Trophoblast cell (in vitro differentiated cells and primary cell): ENCODE measurements at regions not wholly inside any gene's neighbourhood (a gene's known extent, or its start where the extent isn't known, plus 50 kb on each side); places are given as distances from the start of the nearest gene placed in this dataset.

Source experiments
- DNase-seq, 2 donors: peaks; one replicate each; pipeline ENCODE4 v3.0.0-alpha.2; 2016
- H2AFZ ChIP-seq: 2 replicates; pipeline ENCODE4 v1.6.1; 2013; ENCODE audit warnings: low read length, moderate library complexity, mild to moderate bottlenecking; ENCODE audit not compliant: insufficient read depth, poor library complexity
- H2AK5ac ChIP-seq: 2 replicates; pipeline ENCODE4 v1.6.1; 2013; ENCODE audit warnings: mild to moderate bottlenecking, low read length
- H2BK120ac ChIP-seq: 2 replicates; pipeline ENCODE4 v1.6.1; 2013; ENCODE audit warnings: low read length, mild to moderate bottlenecking, moderate library complexity; ENCODE audit not compliant: insufficient read depth, poor library complexity
- H2BK12ac ChIP-seq: 2 replicates; pipeline ENCODE4 v1.6.1; 2013; ENCODE audit warnings: mild to moderate bottlenecking, low read length, moderate library complexity
- H2BK5ac ChIP-seq: 2 replicates; pipeline ENCODE4 v1.6.1; 2013; ENCODE audit warnings: low read length, low read depth, moderate library complexity, mild to moderate bottlenecking; ENCODE audit not compliant: poor library complexity
- H3K14ac ChIP-seq: 2 replicates; pipeline ENCODE4 v1.6.1; 2013; ENCODE audit warnings: mild to moderate bottlenecking, low read length
- H3K18ac ChIP-seq: 2 replicates; pipeline ENCODE4 v1.6.1; 2013; ENCODE audit warnings: mild to moderate bottlenecking, low read length
- H3K23ac ChIP-seq: 2 replicates; pipeline ENCODE4 v1.6.1; 2013; ENCODE audit warnings: low read length
- H3K27ac ChIP-seq: 2 replicates; pipeline ENCODE4 v1.5.1; 2013; ENCODE audit warnings: low read depth, mild to moderate bottlenecking, inconsistent platforms, low read length, moderate library complexity
- H3K27me3 ChIP-seq: 2 replicates; pipeline ENCODE4 v1.6.1; 2013; ENCODE audit warnings: inconsistent platforms, mild to moderate bottlenecking, low read length, moderate library complexity; ENCODE audit not compliant: insufficient read depth
- H3K36me3 ChIP-seq, 2 experiments: 1 replicate in 1 of 2; 2 replicates in 1 of 2; pipeline ENCODE4 v1.6.1; 2013; ENCODE audit warnings: low read length in 2 of 2, mild to moderate bottlenecking in 2 of 2, moderate library complexity in 1 of 2; ENCODE audit not compliant: insufficient read depth in 2 of 2, control insufficient read depth in 1 of 2
- H3K4ac ChIP-seq: 2 replicates; pipeline ENCODE4 v1.6.1; 2013; ENCODE audit warnings: low read depth, mild to moderate bottlenecking, low read length, moderate library complexity
- H3K4me1 ChIP-seq, 2 experiments: 1 replicate in 1 of 2; 2 replicates in 1 of 2; pipeline ENCODE4 v1.6.1; 2013; ENCODE audit warnings: low read length in 2 of 2, mild to moderate bottlenecking in 2 of 2, moderate library complexity in 1 of 2; ENCODE audit not compliant: insufficient read depth in 2 of 2, control insufficient read depth in 1 of 2
- H3K4me2 ChIP-seq: 2 replicates; pipeline ENCODE4 v1.6.1; 2013; ENCODE audit warnings: inconsistent platforms, mild to moderate bottlenecking, low read length, moderate library complexity
- H3K4me3 ChIP-seq: 2 replicates; pipeline ENCODE4 v1.5.1; 2013; ENCODE audit warnings: mild to moderate bottlenecking, low read depth, low read length, inconsistent platforms
- H3K79me1 ChIP-seq: one replicate; pipeline ENCODE4 v1.6.1; 2013; ENCODE audit warnings: low read length
- H3K79me2 ChIP-seq: 2 replicates; pipeline ENCODE4 v1.6.1; 2013; ENCODE audit warnings: low read length, mild to moderate bottlenecking; ENCODE audit not compliant: control insufficient read depth, insufficient read depth, poor library complexity
- H3K9ac ChIP-seq: 2 replicates; pipeline ENCODE4 v1.6.1; 2013; ENCODE audit warnings: mild to moderate bottlenecking, low read length
- H3K9me3 ChIP-seq: 2 replicates; pipeline ENCODE4 v1.6.1; 2013; ENCODE audit warnings: low read depth, mild to moderate bottlenecking, control low read depth, inconsistent platforms, low read length; ENCODE audit not compliant: insufficient read depth
- H4K12ac ChIP-seq: 2 replicates; pipeline ENCODE4 v1.6.1; 2013; ENCODE audit warnings: low read depth, mild to moderate bottlenecking, low read length, moderate library complexity
- H4K8ac ChIP-seq: 2 replicates; pipeline ENCODE4 v1.6.1; 2013; ENCODE audit warnings: low read depth, mild to moderate bottlenecking, low read length, moderate library complexity
- H4K91ac ChIP-seq: one replicate; pipeline ENCODE4 v1.6.1; 2013; ENCODE audit warnings: low read depth, mild to moderate bottlenecking, low read length, moderate library complexity
- WGBS: extraction: QIAGEN DNeasy Blood & Tissue Kit; methylation state at CpG from one replicate; pipeline ENCODE4 v1.1.7; 2013; ENCODE audit warnings: missing lambda C conversion rate; ENCODE audit not compliant: insufficient read length, insufficient coverage; ENCODE audit errors: extremely low coverage; 5-methylcytosine and 5-hydroxymethylcytosine counted together

- Histone ChIP-seq H3K27me3 (no peaks in the 10 kb centered on the region), H3K4me3 (no peak overlapping the region)
These were observed 158.2 kb upstream of the MCHR2 start for GRCh38 chr6:100152201-100152600.

GRCh38 chr6:100144991-100145390, 151.0 kb upstream of the MCHR2 start:
- no peak overlapping the region for H3K27ac ChIP-seq
- H3K79me2 ChIP-seq: no peaks in the 10 kb centered on the region
- no peak overlapping the region for H3K4me2 ChIP-seq
- WGBS: 100% methylated on average over 1 of the region's 2 CpGs
- H3K18ac ChIP-seq: no peak overlapping the region
- no peaks in the 10 kb centered on the region for H3K36me3 ChIP-seq
- no peak overlapping the region for H2BK5ac ChIP-seq
- no peak for DNase-seq
- H3K9me3 ChIP-seq: no peaks in the 10 kb centered on the region
- no peak overlapping the region for H4K91ac ChIP-seq
- H2BK12ac ChIP-seq: no peak overlapping the region
- no peak overlapping the region for H3K4ac ChIP-seq
- H4K12ac ChIP-seq: no peak overlapping the region
- H4K8ac ChIP-seq: no peak overlapping the region
- H3K9ac ChIP-seq: no peak overlapping the region
- no peak overlapping the region for H2AFZ ChIP-seq
- no peaks in the 10 kb centered on the region for H3K4me1 ChIP-seq
- H3K23ac ChIP-seq: no peak overlapping the region
- H2BK120ac ChIP-seq: no peak overlapping the region
- no peaks in the 10 kb centered on the region for H3K27me3 ChIP-seq
- no peak overlapping the region for H3K4me3 ChIP-seq
- no peak overlapping the region for H3K14ac ChIP-seq
- H2AK5ac ChIP-seq: no peak overlapping the region
- H3K79me1 ChIP-seq: no peaks in the 10 kb centered on the region

More at GRCh38 chr6:100152201-100152600, 158.2 kb upstream of the MCHR2 start:
- no peak overlapping the region for H3K27ac ChIP-seq
- no peaks in the 10 kb centered on the region for H3K36me3 ChIP-seq
- H3K9ac ChIP-seq: no peak overlapping the region
- no peak overlapping the region for H2BK120ac ChIP-seq
- WGBS: no CpG with 5 or more reads among the region's 1 CpG
- H3K4me2 ChIP-seq: no peak overlapping the region
- H4K91ac ChIP-seq: no peak overlapping the region
- DNase-seq: no peak
- H3K4ac ChIP-seq: no peak overlapping the region
- H2BK5ac ChIP-seq: no peak overlapping the region
- no peak overlapping the region for H2BK12ac ChIP-seq
- H3K18ac ChIP-seq: no peak overlapping the region
- no peaks in the 10 kb centered on the region for H3K79me1 ChIP-seq
- H4K12ac ChIP-seq: no peak overlapping the region
- no peak overlapping the region for H2AK5ac ChIP-seq
- H4K8ac ChIP-seq: no peak overlapping the region
- H3K4me1 ChIP-seq: no peaks in the 10 kb centered on the region
- no peak overlapping the region for H3K23ac ChIP-seq
- H3K9me3 ChIP-seq: no peaks in the 10 kb centered on the region
- H3K14ac ChIP-seq: no peak overlapping the region
- H3K79me2 ChIP-seq: no peaks in the 10 kb centered on the region
- H2AFZ ChIP-seq: no peak overlapping the region

- no CpG with 5 or more reads among the region's 4 CpGs for WGBS
These were observed 144.5 kb upstream of the MCHR2 start for GRCh38 chr6:100138346-100139022.

GRCh38 chr6:100137759-100138158, 143.7 kb upstream of the MCHR2 start:
- H3K23ac ChIP-seq: no peak overlapping the region
- H2BK12ac ChIP-seq: no peak overlapping the region
- H3K4me2 ChIP-seq: no peak overlapping the region
- no peak overlapping the region for H4K12ac ChIP-seq
- no peak overlapping the region for H2AK5ac ChIP-seq
- DNase-seq: no peak
- no peak overlapping the region for H3K4me3 ChIP-seq
- no peak overlapping the region for H4K8ac ChIP-seq
- WGBS: no CpG with 5 or more reads among the region's 2 CpGs
- H3K9me3 ChIP-seq: no peaks in the 10 kb centered on the region
- H3K27ac ChIP-seq: no peak overlapping the region
- no peak overlapping the region for H3K18ac ChIP-seq
- no peak overlapping the region for H2AFZ ChIP-seq
- H3K9ac ChIP-seq: no peak overlapping the region
- no peak overlapping the region for H3K14ac ChIP-seq
- no peaks in the 10 kb centered on the region for H3K4me1 ChIP-seq
- no peaks in the 10 kb centered on the region for H3K79me1 ChIP-seq
- no peak overlapping the region for H2BK120ac ChIP-seq
- no peak overlapping the region for H3K4ac ChIP-seq
- H4K91ac ChIP-seq: no peak overlapping the region
- no peaks in the 10 kb centered on the region for H3K79me2 ChIP-seq
- no peaks in the 10 kb centered on the region for H3K36me3 ChIP-seq
- H3K27me3 ChIP-seq: no peaks in the 10 kb centered on the region
- no peak overlapping the region for H2BK5ac ChIP-seq

More at GRCh38 chr6:100138346-100139022, 144.5 kb upstream of the MCHR2 start:
- H3K27ac ChIP-seq: no peak overlapping the region
- H4K91ac ChIP-seq: no peak overlapping the region
- no peaks in the 10 kb centered on the region for H3K27me3 ChIP-seq
- H3K79me1 ChIP-seq: no peaks in the 10 kb centered on the region
- no peak for DNase-seq
- H2AK5ac ChIP-seq: no peak overlapping the region
- H3K14ac ChIP-seq: no peak overlapping the region
- no peak overlapping the region for H3K9ac ChIP-seq
- H4K12ac ChIP-seq: no peak overlapping the region
- no peak overlapping the region for H2AFZ ChIP-seq
- no peaks in the 10 kb centered on the region for H3K36me3 ChIP-seq
- H3K23ac ChIP-seq: no peak overlapping the region
- no peaks in the 10 kb centered on the region for H3K9me3 ChIP-seq
- no peak overlapping the region for H3K4me2 ChIP-seq
- no peak overlapping the region for H3K4ac ChIP-seq
- H3K18ac ChIP-seq: no peak overlapping the region
- H2BK5ac ChIP-seq: no peak overlapping the region
- peak overlapping the region; percentile 18 for H3K4me3 ChIP-seq
- H2BK120ac ChIP-seq: no peak overlapping the region
- no peaks in the 10 kb centered on the region for H3K4me1 ChIP-seq
- no peak overlapping the region for H2BK12ac ChIP-seq
- no peak overlapping the region for H4K8ac ChIP-seq
- no peaks in the 10 kb centered on the region for H3K79me2 ChIP-seq
